ENCODE measurements at regions not wholly inside any gene's neighbourhood (a gene's known extent, or its start where the extent isn't known, plus 50 kb on each side); places are given as distances from the start of the nearest gene placed in this dataset.
A peak's percentile ranks its signal among the peaks of the same experiment; 100 is the strongest.
"Not testable (repeated sequence)": the region's sequence is repeated elsewhere in the genome, so short reads cannot be mapped to it uniquely, and the experiment has no call there.

GRCh38 chr18:66254121-66254520, 349.8 kb downstream of the CDH19 start:
- no peaks in the 10 kb centered on the region for H3K4me1 Mint-ChIP-seq (ENCODE audit: insufficient read depth, unreplicated experiment)
- H3K27ac Mint-ChIP-seq (ENCODE audit: low read depth, unreplicated experiment) = no peak overlapping the region
- TF ChIP-seq, protein P1, sequence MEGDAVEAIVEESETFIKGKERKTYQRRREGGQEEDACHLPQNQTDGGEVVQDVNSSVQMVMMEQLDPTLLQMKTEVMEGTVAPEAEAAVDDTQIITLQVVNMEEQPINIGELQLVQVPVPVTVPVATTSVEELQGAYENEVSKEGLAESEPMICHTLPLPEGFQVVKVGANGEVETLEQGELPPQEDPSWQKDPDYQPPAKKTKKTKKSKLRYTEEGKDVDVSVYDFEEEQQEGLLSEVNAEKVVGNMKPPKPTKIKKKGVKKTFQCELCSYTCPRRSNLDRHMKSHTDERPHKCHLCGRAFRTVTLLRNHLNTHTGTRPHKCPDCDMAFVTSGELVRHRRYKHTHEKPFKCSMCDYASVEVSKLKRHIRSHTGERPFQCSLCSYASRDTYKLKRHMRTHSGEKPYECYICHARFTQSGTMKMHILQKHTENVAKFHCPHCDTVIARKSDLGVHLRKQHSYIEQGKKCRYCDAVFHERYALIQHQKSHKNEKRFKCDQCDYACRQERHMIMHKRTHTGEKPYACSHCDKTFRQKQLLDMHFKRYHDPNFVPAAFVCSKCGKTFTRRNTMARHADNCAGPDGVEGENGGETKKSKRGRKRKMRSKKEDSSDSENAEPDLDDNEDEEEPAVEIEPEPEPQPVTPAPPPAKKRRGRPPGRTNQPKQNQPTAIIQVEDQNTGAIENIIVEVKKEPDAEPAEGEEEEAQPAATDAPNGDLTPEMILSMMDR (IDR thresholded peaks at IDR 0.05; ENCODE audit: unreplicated experiment) = no peak
- H3K27me3 Mint-ChIP-seq (ENCODE audit: insufficient read depth, unreplicated experiment) = no peaks in the 10 kb centered on the region
- H3K4me3 Mint-ChIP-seq (ENCODE audit: unreplicated experiment) = no peak overlapping the region
- no TSS peak for BruUV-seq (replicated peaks)
- ChIA-PET POLR2A (no interaction called here), CTCF (no interaction called here)
- no peaks in the 10 kb centered on the region for H3K36me3 Mint-ChIP-seq (ENCODE audit: insufficient read depth, unreplicated experiment)
- H3K9me3 Mint-ChIP-seq (ENCODE audit: unreplicated experiment) = peaks cover 8% of the 10 kb centered on the region
- no peak for DNase-seq (ENCODE audit: unreplicated experiment)
- intact Hi-C loops (cut with micrococcal nuclease) = no loop called here

- TF ChIP-seq, protein P1 (IDR thresholded peaks at IDR 0.05; ENCODE audit: unreplicated experiment) = no peak
- Mint-ChIP-seq H3K4me1 (ENCODE audit: insufficient read depth, unreplicated experiment) (no peaks in the 10 kb centered on the region), H3K4me3 (ENCODE audit: unreplicated experiment) (no peak overlapping the region), H3K9me3 (ENCODE audit: unreplicated experiment) (peaks cover 8% of the 10 kb centered on the region), H3K36me3 (ENCODE audit: insufficient read depth, unreplicated experiment) (no peaks in the 10 kb centered on the region), H3K27me3 (ENCODE audit: insufficient read depth, unreplicated experiment) (no peaks in the 10 kb centered on the region), H3K27ac (ENCODE audit: low read depth, unreplicated experiment) (no peak overlapping the region)
- POLR2A ChIA-PET = interaction anchor here (0.6 kb wide), 1 partner anchor 574 kb away, joined by 3 read pairs; no protein-coding TSS in a partner anchor
- no peak for DNase-seq (ENCODE audit: unreplicated experiment)
- no TSS peak for BruUV-seq (replicated peaks)
- intact Hi-C loops (cut with micrococcal nuclease) = no loop called here
- CTCF ChIA-PET = interaction anchor here (0.6 kb wide), 1 partner anchor 11 kb away, joined by 3 read pairs; no protein-coding TSS in a partner anchor
These were observed 351.2 kb downstream of the CDH19 start for GRCh38 chr18:66252703-66253102.

DNA sequence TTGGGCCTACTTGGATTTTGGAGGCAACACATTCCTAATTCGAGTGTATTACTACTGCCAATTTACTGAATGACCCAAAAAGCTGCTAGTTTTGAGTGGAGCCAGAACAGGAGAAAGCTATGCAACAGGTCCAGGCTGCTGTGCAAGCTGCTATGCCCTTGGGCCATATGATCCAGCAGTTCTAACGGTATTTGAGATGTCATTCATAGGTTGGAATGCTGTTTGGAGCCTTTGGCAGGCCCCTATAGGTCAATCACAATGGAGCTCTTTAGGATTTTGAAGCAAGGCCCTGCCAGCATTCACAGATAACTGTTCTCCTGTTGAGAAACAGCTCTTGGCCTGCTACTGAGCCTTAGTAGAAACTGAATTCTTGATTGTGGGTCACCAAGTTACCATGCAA, 368.7 kb downstream of the CDH19 start:
- TF ChIP-seq, protein P1 (IDR thresholded peaks at IDR 0.05; ENCODE audit: unreplicated experiment) = no peak
- intact Hi-C loops (cut with micrococcal nuclease) = no loop called here
- H3K27me3 Mint-ChIP-seq (ENCODE audit: insufficient read depth, unreplicated experiment) = no peaks in the 10 kb centered on the region

GRCh38 chr18:66226782-66227181, 377.1 kb downstream of the CDH19 start:
- no peak overlapping the region for H3K4me3 Mint-ChIP-seq (ENCODE audit: unreplicated experiment)
- H3K4me1 Mint-ChIP-seq (ENCODE audit: insufficient read depth, unreplicated experiment) = no peaks in the 10 kb centered on the region
- BruUV-seq (replicated peaks) = no TSS peak
- no peak overlapping the region for H3K27ac Mint-ChIP-seq (ENCODE audit: low read depth, unreplicated experiment)
- no peaks in the 10 kb centered on the region for H3K27me3 Mint-ChIP-seq (ENCODE audit: insufficient read depth, unreplicated experiment)
- POLR2A ChIA-PET = no interaction called here
- CTCF ChIA-PET = interaction anchor here (0.9 kb wide), 1 partner anchor 187 kb away, joined by 3 read pairs; no protein-coding TSS in a partner anchor
- H3K36me3 Mint-ChIP-seq (ENCODE audit: insufficient read depth, unreplicated experiment) = no peaks in the 10 kb centered on the region
- TF ChIP-seq, protein P1 (IDR thresholded peaks at IDR 0.05; ENCODE audit: unreplicated experiment) = no peak
- intact Hi-C loops (cut with micrococcal nuclease) = no loop called here
- peaks cover 14% of the 10 kb centered on the region for H3K9me3 Mint-ChIP-seq (ENCODE audit: unreplicated experiment)
- DNase-seq (ENCODE audit: unreplicated experiment) = peak; percentile 4

More for the DNA sequence above, 368.7 kb downstream of the CDH19 start:
- no peak for DNase-seq (ENCODE audit: unreplicated experiment)
- POLR2A ChIA-PET = interaction anchor here (0.6 to 1.1 kb wide), 4 partner anchors 11 to 224 kb away, joined by 3 to 4 read pairs (median 3); no protein-coding TSS in a partner anchor
- no TSS peak for BruUV-seq (replicated peaks)
- CTCF ChIA-PET = no interaction called here
- H3K4me3 Mint-ChIP-seq (ENCODE audit: unreplicated experiment) = no peak overlapping the region
- H3K9me3 Mint-ChIP-seq (ENCODE audit: unreplicated experiment) = peaks cover 15% of the 10 kb centered on the region
- H3K36me3 Mint-ChIP-seq (ENCODE audit: insufficient read depth, unreplicated experiment) = no peaks in the 10 kb centered on the region
- no peak overlapping the region for H3K27ac Mint-ChIP-seq (ENCODE audit: low read depth, unreplicated experiment)
- H3K4me1 Mint-ChIP-seq (ENCODE audit: insufficient read depth, unreplicated experiment) = no peaks in the 10 kb centered on the region

DNA sequence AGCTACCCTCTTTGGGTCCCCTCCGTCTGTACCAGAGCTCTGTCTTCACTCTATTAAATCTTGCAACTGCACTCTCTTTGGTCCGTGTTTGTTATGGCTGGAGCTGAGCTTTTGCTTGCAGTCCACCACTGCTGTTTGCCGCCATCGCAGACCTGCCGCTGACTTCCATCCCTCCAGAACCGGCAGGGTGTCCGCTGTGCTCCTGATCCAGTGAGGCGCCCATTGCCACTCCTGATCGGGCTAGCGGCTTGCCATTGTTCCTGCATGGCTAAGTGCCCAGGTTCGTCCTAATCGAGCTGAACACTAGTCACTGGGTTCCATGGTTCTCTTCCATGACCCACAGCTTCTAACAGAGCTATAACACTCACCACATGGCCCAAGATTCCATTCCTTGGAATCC, 380.6 kb downstream of the CDH19 start:
- CTCF ChIA-PET = not testable (repeated sequence)

More for the DNA sequence above, 380.6 kb downstream of the CDH19 start:
- H3K4me3 Mint-ChIP-seq (ENCODE audit: unreplicated experiment); H3K9me3 Mint-ChIP-seq (ENCODE audit: unreplicated experiment); BruUV-seq (replicated peaks); H3K36me3 Mint-ChIP-seq (ENCODE audit: insufficient read depth, unreplicated experiment); intact Hi-C loops (cut with micrococcal nuclease); H3K27me3 Mint-ChIP-seq (ENCODE audit: insufficient read depth, unreplicated experiment); H3K4me1 Mint-ChIP-seq (ENCODE audit: insufficient read depth, unreplicated experiment); DNase-seq (ENCODE audit: unreplicated experiment); POLR2A ChIA-PET; H3K27ac Mint-ChIP-seq (ENCODE audit: low read depth, unreplicated experiment): not testable (repeated sequence)
